GM23338 (cell line): ENCODE measurements at regions not wholly inside any gene's neighbourhood (a gene's known extent, or its start where the extent isn't known, plus 50 kb on each side); places are given as distances from the start of the nearest gene placed in this dataset.

ENCODE experiments used
- ATAC-seq: fragments of 200-7000 bp; cut with Tn5 transposase; 3 replicates; pipeline ENCODE4 v1.9.1; 2020
- DNase-seq: peaks from one replicate; pipeline ENCODE4 v3.0.0-alpha.2; 2015; ENCODE audit warnings: low spot score
- H2AFZ ChIP-seq: fragments of 200-600 bp; sonication (generic); 2 replicates; pipeline ENCODE4 v1.8.0; 2016; ENCODE audit warnings: antibody characterized with exemption, mild to moderate bottlenecking, moderate library complexity
- H3F3A ChIP-seq: fragments of 200-600 bp; sonication (generic); replicated peaks from 2 replicates; pipeline ENCODE4 v1.8.0; 2017; ENCODE audit warnings: antibody characterized with exemption, mixed run types, low read depth
- H3K27ac ChIP-seq: fragments of 200-600 bp; sonication (generic); 2 replicates; pipeline ENCODE4 v1.6.1; 2016; ENCODE audit warnings: low read depth
- H3K27me3 ChIP-seq: fragments of 200-600 bp; sonication (generic); 2 replicates; pipeline ENCODE4 v1.8.0; 2016; ENCODE audit warnings: mild to moderate bottlenecking, mixed run types, moderate library complexity; ENCODE audit not compliant: insufficient read depth
- H3K36me3 ChIP-seq: fragments of 200-600 bp; sonication (generic); 2 replicates; pipeline ENCODE4 v1.8.0; 2016; ENCODE audit warnings: mild to moderate bottlenecking; ENCODE audit not compliant: insufficient read depth
- H3K4me1 ChIP-seq: fragments of 200-600 bp; sonication (generic); 2 replicates; pipeline ENCODE4 v1.8.0; 2016; ENCODE audit warnings: mild to moderate bottlenecking, moderate library complexity; ENCODE audit not compliant: insufficient read depth
- H3K4me2 ChIP-seq: fragments of 200-600 bp; sonication (generic); 2 replicates; pipeline ENCODE4 v1.7.1; 2017; ENCODE audit warnings: mixed run types
- H3K4me3 ChIP-seq: fragments of 200-600 bp; sonication (generic); 2 replicates; pipeline ENCODE4 v1.6.1; 2016; ENCODE audit warnings: mixed run types
- H3K79me2 ChIP-seq: fragments of 200-600 bp; sonication (generic); replicated peaks from 2 replicates; pipeline ENCODE4 v1.8.0; 2017; ENCODE audit warnings: mild to moderate bottlenecking; ENCODE audit not compliant: insufficient read depth
- H3K9me2 ChIP-seq: fragments of 200-600 bp; sonication (generic); 2 replicates; pipeline ENCODE4 v1.8.0; 2017; ENCODE audit not compliant: insufficient read depth
- H4K20me1 ChIP-seq: fragments of 200-600 bp; sonication (generic); replicated peaks from 2 replicates; pipeline ENCODE4 v1.8.0; 2017; ENCODE audit warnings: mild to moderate bottlenecking; ENCODE audit not compliant: insufficient read depth
- H3K27ac Mint-ChIP-seq: 2 replicates; pipeline ENCODE4 v1.8.0; 2020; ENCODE audit warnings: inconsistent platforms, mild to moderate bottlenecking, moderate library complexity, mixed read lengths
- H3K27me3 Mint-ChIP-seq: 3 replicates; pipeline ENCODE4 v1.8.0; 2022; ENCODE audit warnings: low read depth, mild to moderate bottlenecking, moderate library complexity, mixed read lengths, inconsistent platforms; ENCODE audit not compliant: insufficient read depth, poor library complexity
- H3K36me3 Mint-ChIP-seq: 3 replicates; pipeline ENCODE4 v1.8.0; 2021; ENCODE audit warnings: low read depth, mild to moderate bottlenecking, inconsistent platforms, moderate library complexity, mixed read lengths
- H3K4me1 Mint-ChIP-seq: 3 replicates; pipeline ENCODE4 v1.8.0; 2020; ENCODE audit warnings: mild to moderate bottlenecking, inconsistent platforms, mixed read lengths
- H3K4me3 Mint-ChIP-seq: 3 replicates; pipeline ENCODE4 v1.8.0; 2021; ENCODE audit warnings: moderate library complexity, mild to moderate bottlenecking, inconsistent platforms, mixed read lengths
- H3K9me3 Mint-ChIP-seq: 3 replicates; pipeline ENCODE4 v1.8.0; 2020; ENCODE audit warnings: moderate library complexity, mild to moderate bottlenecking, inconsistent platforms, mixed read lengths
- CREB1 ChIP-seq: fragments of 250-450 bp; sonication (Bioruptor Pico); IDR thresholded peaks from 2 replicates; pipeline ENCODE4 v1.5.0; 2020; ENCODE audit warnings: low read depth, mild to moderate bottlenecking, moderate library complexity
- EZH2 ChIP-seq: fragments of 200-600 bp; sonication (generic); IDR thresholded peaks from one replicate; pipeline ENCODE4 v1.8.0; 2017; ENCODE audit warnings: antibody characterized with exemption, mild to moderate bottlenecking, low read depth; ENCODE audit not compliant: unreplicated experiment
- EZH2phosphoT487 ChIP-seq: fragments of 200-600 bp; sonication (generic); IDR thresholded peaks from one replicate; pipeline ENCODE4 v1.8.1; 2018; ENCODE audit warnings: antibody characterized with exemption; ENCODE audit not compliant: unreplicated experiment
- JUNB ChIP-seq: IDR thresholded peaks from one replicate; pipeline ENCODE4 v1.6.1; 2016; ENCODE audit warnings: antibody characterized with exemption; ENCODE audit not compliant: unreplicated experiment
- NANOG ChIP-seq: IDR thresholded peaks from 2 replicates; pipeline ENCODE4 v1.6.1; 2016; ENCODE audit warnings: antibody characterized with exemption, borderline replicate concordance
- POLR2AphosphoS5 ChIP-seq: IDR thresholded peaks from 2 replicates; pipeline ENCODE4 v1.6.1; 2016; ENCODE audit warnings: antibody characterized with exemption, low read depth
- REST ChIP-seq: IDR thresholded peaks from one replicate; pipeline ENCODE4 v1.6.1; 2018; ENCODE audit warnings: antibody characterized with exemption; ENCODE audit not compliant: unreplicated experiment
- STAT1 ChIP-seq: IDR thresholded peaks from one replicate; pipeline ENCODE4 v1.6.1; 2016; ENCODE audit warnings: antibody characterized with exemption; ENCODE audit not compliant: unreplicated experiment
- ZNF331 ChIP-seq: fragments of 250-450 bp; sonication (Bioruptor Pico); IDR thresholded peaks from 2 replicates; pipeline ENCODE4 v1.5.0; 2020; ENCODE audit warnings: low read depth, mild to moderate bottlenecking, moderate library complexity
- ZNF462 ChIP-seq: fragments of 250-450 bp; sonication (Bioruptor Pico); IDR thresholded peaks from 2 replicates; pipeline ENCODE4 v1.5.0; 2020; ENCODE audit warnings: mild to moderate bottlenecking, moderate library complexity
- TF ChIP-seq, protein P1 (sequence below): IDR thresholded peaks from 2 replicates; pipeline ENCODE4 v1.6.1; 2016; ENCODE audit warnings: antibody characterized with exemption

DNA sequence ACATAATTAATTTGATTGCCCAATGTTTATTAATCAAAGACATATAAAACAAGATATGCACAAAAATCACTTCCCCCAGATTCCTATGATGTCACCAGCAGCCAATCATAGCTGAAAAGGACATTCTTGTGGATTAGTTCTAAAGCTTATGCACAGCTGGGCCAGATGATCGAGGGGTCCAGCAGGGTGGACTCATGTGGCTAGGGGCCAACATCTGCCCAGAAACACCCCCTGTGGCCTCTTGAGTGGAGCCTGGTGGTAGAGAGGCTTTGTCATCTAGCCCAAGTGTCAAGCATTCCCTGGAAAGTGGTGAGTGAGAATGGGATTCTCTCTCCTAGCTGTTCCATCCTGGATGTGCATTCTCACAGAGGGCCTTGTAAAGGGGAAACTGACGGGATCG is 590.0 kb downstream of the BCL11B start:
- ATAC-seq: no peak
- peaks cover 3% of the 10 kb centered on the region for H3K27me3 Mint-ChIP-seq

More for the DNA sequence above, 590.0 kb downstream of the BCL11B start:
- Histone ChIP-seq H4K20me1 (no peaks in the 10 kb centered on the region), H3K4me1 (no peaks in the 10 kb centered on the region), H3K27ac (no peak overlapping the region), H2AFZ (no peak overlapping the region), H3F3A (no peaks in the 10 kb centered on the region), H3K4me3 (no peak overlapping the region), H3K27me3 (no peaks in the 10 kb centered on the region), H3K9me2 (peaks cover 4% of the 10 kb centered on the region; the same call in 1 of the 2 replicates), H3K36me3 (no peaks in the 10 kb centered on the region), H3K79me2 (no peaks in the 10 kb centered on the region), H3K4me2 (no peak overlapping the region)
- peaks cover 5% of the 10 kb centered on the region; the same call in 2 of the 3 replicates for H3K9me3 Mint-ChIP-seq
- no peak overlapping the region for H3K4me3 Mint-ChIP-seq
- H3K36me3 Mint-ChIP-seq: no peaks in the 10 kb centered on the region; the same call in 2 of the 3 replicates
- no peak for DNase-seq
- H3K27ac Mint-ChIP-seq: no peak overlapping the region
- TF ChIP-seq JUNB (no peak), ZNF462 (CRISPR knock-in tag) (no peak), EZH2 (no peak), REST (no peak), EZH2phosphoT487 (no peak), STAT1 (no peak), NANOG (no peak), CREB1 (CRISPR knock-in tag) (no peak), POLR2AphosphoS5 (no peak), ZNF331 (CRISPR knock-in tag) (no peak)
- TF ChIP-seq, protein P1, sequence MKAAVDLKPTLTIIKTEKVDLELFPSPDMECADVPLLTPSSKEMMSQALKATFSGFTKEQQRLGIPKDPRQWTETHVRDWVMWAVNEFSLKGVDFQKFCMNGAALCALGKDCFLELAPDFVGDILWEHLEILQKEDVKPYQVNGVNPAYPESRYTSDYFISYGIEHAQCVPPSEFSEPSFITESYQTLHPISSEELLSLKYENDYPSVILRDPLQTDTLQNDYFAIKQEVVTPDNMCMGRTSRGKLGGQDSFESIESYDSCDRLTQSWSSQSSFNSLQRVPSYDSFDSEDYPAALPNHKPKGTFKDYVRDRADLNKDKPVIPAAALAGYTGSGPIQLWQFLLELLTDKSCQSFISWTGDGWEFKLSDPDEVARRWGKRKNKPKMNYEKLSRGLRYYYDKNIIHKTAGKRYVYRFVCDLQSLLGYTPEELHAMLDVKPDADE: no peak
- H3K4me1 Mint-ChIP-seq: no peaks in the 10 kb centered on the region
